SHP77 treated with DMSO at 0.1 percent for 48 hours (cell line): ENCODE measurements at regions not wholly inside any gene's neighbourhood (a gene's known extent, or its start where the extent isn't known, plus 50 kb on each side); places are given as distances from the start of the nearest gene placed in this dataset.

Experiments
- DNase-seq: peaks from one replicate; lab custom pipeline; 2025; lab: John Stamatoyannopoulos, UW

GRCh38 chr13:80033951-80034350 lies 307.0 kb downstream of the SPRY2 start:
- DNase-seq = no peak

- DNase-seq = no peak
Observed at GRCh38 chr13:80033286-80033685, 307.6 kb downstream of the SPRY2 start.

- no peak for DNase-seq
Observed at GRCh38 chr13:80030491-80030890, 310.4 kb downstream of the SPRY2 start.

- peak; percentile 75 for DNase-seq
Observed at GRCh38 chr13:80029170-80029569, 311.8 kb downstream of the SPRY2 start.

GRCh38 chr13:80022146-80022545 lies 318.8 kb downstream of the SPRY2 start:
- DNase-seq = no peak

- DNase-seq = no peak
Observed at GRCh38 chr13:80012251-80012650, 328.7 kb downstream of the SPRY2 start.

- no peak for DNase-seq
Observed at GRCh38 chr13:80011448-80012212, 329.3 kb downstream of the SPRY2 start.

GRCh38 chr13:80010846-80011245 lies 330.1 kb downstream of the SPRY2 start:
- DNase-seq = no peak

- DNase-seq = no peak
Observed at GRCh38 chr13:80010286-80010831, 330.6 kb downstream of the SPRY2 start.

- DNase-seq = no peak
Observed at GRCh38 chr13:80009760-80010159, 331.2 kb downstream of the SPRY2 start.

- no peak for DNase-seq
Observed at GRCh38 chr13:80006940-80007339, 334.0 kb downstream of the SPRY2 start.

GRCh38 chr13:80001510-80001842 lies 339.4 kb downstream of the SPRY2 start:
- no peak for DNase-seq

- no peak for DNase-seq
Observed at GRCh38 chr13:80000684-80001509, 340.0 kb downstream of the SPRY2 start.

- DNase-seq = no peak
Observed at GRCh38 chr13:79999601-80000000, 341.3 kb downstream of the SPRY2 start.

GRCh38 chr13:79998381-79998880 lies 342.5 kb downstream of the SPRY2 start:
- no peak for DNase-seq

GRCh38 chr13:79997244-79997643 lies 343.7 kb downstream of the SPRY2 start:
- DNase-seq = no peak

GRCh38 chr13:79995334-79995733 lies 345.6 kb downstream of the SPRY2 start:
- DNase-seq = no peak

- no peak for DNase-seq
Observed at GRCh38 chr13:79992111-79992510, 348.8 kb downstream of the SPRY2 start.

- no peak for DNase-seq
Observed at GRCh38 chr13:79990048-79990447, 350.9 kb downstream of the SPRY2 start.

GRCh38 chr13:79989217-79989661 lies 351.7 kb downstream of the SPRY2 start:
- no peak for DNase-seq

- DNase-seq = no peak
Observed at GRCh38 chr13:79988573-79988972, 352.4 kb downstream of the SPRY2 start.

- DNase-seq = no peak
Observed at GRCh38 chr13:79987761-79988160, 353.2 kb downstream of the SPRY2 start.

GRCh38 chr13:79987323-79987722 lies 353.6 kb downstream of the SPRY2 start:
- no peak for DNase-seq
